ENCODE measurements at regions not wholly inside any gene's neighbourhood (a gene's known extent, or its start where the extent isn't known, plus 50 kb on each side); places are given as distances from the start of the nearest gene placed in this dataset.

GRCh38 chr1:65703853-65704252 is 88.8 kb upstream of the PDE4B start:
- Mint-ChIP-seq H3K27ac (no peak overlapping the region), H3K9me3 (no peaks in the 10 kb centered on the region), H3K4me1 (ENCODE audit: low read depth) (no peaks in the 10 kb centered on the region), H3K27me3 (peaks cover 15% of the 10 kb centered on the region), H3K36me3 (ENCODE audit: low read depth) (no peaks in the 10 kb centered on the region), H3K4me3 (no peak overlapping the region)

GRCh38 chr1:65704318-65704717 is 88.4 kb upstream of the PDE4B start:
- H3K36me3 Mint-ChIP-seq (ENCODE audit: low read depth), result no peaks in the 10 kb centered on the region
- no peak overlapping the region for H3K27ac Mint-ChIP-seq
- no peak overlapping the region for H3K4me3 Mint-ChIP-seq
- H3K4me1 Mint-ChIP-seq (ENCODE audit: low read depth), result no peaks in the 10 kb centered on the region
- peaks cover 19% of the 10 kb centered on the region for H3K27me3 Mint-ChIP-seq
- H3K9me3 Mint-ChIP-seq, result no peaks in the 10 kb centered on the region

GRCh38 chr1:65717815-65718454 is 74.8 kb upstream of the PDE4B start:
- Mint-ChIP-seq H3K4me1 (ENCODE audit: low read depth) (no peaks in the 10 kb centered on the region), H3K27me3 (peaks cover 31% of the 10 kb centered on the region), H3K9me3 (no peaks in the 10 kb centered on the region), H3K36me3 (ENCODE audit: low read depth) (no peaks in the 10 kb centered on the region), H3K4me3 (no peak overlapping the region), H3K27ac (no peak overlapping the region)

- Mint-ChIP-seq H3K36me3 (ENCODE audit: low read depth) (no peaks in the 10 kb centered on the region), H3K9me3 (no peaks in the 10 kb centered on the region), H3K27ac (no peak overlapping the region), H3K27me3 (peaks cover 31% of the 10 kb centered on the region), H3K4me1 (ENCODE audit: low read depth) (no peaks in the 10 kb centered on the region), H3K4me3 (no peak overlapping the region)
These were observed 73.3 kb upstream of the PDE4B start for GRCh38 chr1:65719391-65719790.

- H3K4me3 Mint-ChIP-seq, result no peak overlapping the region
- H3K27me3 Mint-ChIP-seq, result peaks cover 25% of the 10 kb centered on the region
- no peak overlapping the region for H3K27ac Mint-ChIP-seq
- no peaks in the 10 kb centered on the region for H3K4me1 Mint-ChIP-seq (ENCODE audit: low read depth)
- no peaks in the 10 kb centered on the region for H3K36me3 Mint-ChIP-seq (ENCODE audit: low read depth)
- H3K9me3 Mint-ChIP-seq, result no peaks in the 10 kb centered on the region
These were observed 70.2 kb upstream of the PDE4B start for GRCh38 chr1:65722461-65722860.

GRCh38 chr1:65724151-65724550 is 68.5 kb upstream of the PDE4B start:
- Mint-ChIP-seq H3K4me1 (ENCODE audit: low read depth) (no peaks in the 10 kb centered on the region), H3K27me3 (peaks cover 22% of the 10 kb centered on the region), H3K36me3 (ENCODE audit: low read depth) (no peaks in the 10 kb centered on the region), H3K27ac (no peak overlapping the region), H3K4me3 (no peak overlapping the region), H3K9me3 (no peaks in the 10 kb centered on the region)

GRCh38 chr1:65725064-65725463 is 67.6 kb upstream of the PDE4B start:
- no peaks in the 10 kb centered on the region for H3K4me1 Mint-ChIP-seq (ENCODE audit: low read depth)
- H3K27me3 Mint-ChIP-seq, result peaks cover 22% of the 10 kb centered on the region
- H3K36me3 Mint-ChIP-seq (ENCODE audit: low read depth), result no peaks in the 10 kb centered on the region
- no peak overlapping the region for H3K27ac Mint-ChIP-seq
- no peaks in the 10 kb centered on the region for H3K9me3 Mint-ChIP-seq
- H3K4me3 Mint-ChIP-seq, result no peak overlapping the region

- Mint-ChIP-seq H3K36me3 (ENCODE audit: low read depth) (no peaks in the 10 kb centered on the region), H3K27ac (no peak overlapping the region), H3K9me3 (no peaks in the 10 kb centered on the region), H3K4me3 (no peak overlapping the region), H3K27me3 (peaks cover 16% of the 10 kb centered on the region), H3K4me1 (ENCODE audit: low read depth) (no peaks in the 10 kb centered on the region)
These were observed 64.2 kb upstream of the PDE4B start for GRCh38 chr1:65728504-65728903.

- Mint-ChIP-seq H3K36me3 (ENCODE audit: low read depth) (no peaks in the 10 kb centered on the region), H3K4me3 (no peak overlapping the region), H3K9me3 (no peaks in the 10 kb centered on the region), H3K27ac (no peak overlapping the region), H3K27me3 (peaks cover 16% of the 10 kb centered on the region), H3K4me1 (ENCODE audit: low read depth) (no peaks in the 10 kb centered on the region)
These were observed 63.4 kb upstream of the PDE4B start for GRCh38 chr1:65729259-65729658.

- Mint-ChIP-seq H3K27me3 (peaks cover 7% of the 10 kb centered on the region), H3K9me3 (peaks cover 5% of the 10 kb centered on the region), H3K4me1 (ENCODE audit: low read depth) (no peaks in the 10 kb centered on the region)
These were observed 57.7 kb upstream of the PDE4B start for GRCh38 chr1:65734979-65735378.

GRCh38 chr1:65741993-65742392 is 50.7 kb upstream of the PDE4B start:
- peaks cover 15% of the 10 kb centered on the region for H3K9me3 Mint-ChIP-seq
- H3K4me1 Mint-ChIP-seq (ENCODE audit: low read depth), result no peaks in the 10 kb centered on the region
- no peaks in the 10 kb centered on the region for H3K36me3 Mint-ChIP-seq (ENCODE audit: low read depth)
- no peak overlapping the region for H3K4me3 Mint-ChIP-seq
- no peak overlapping the region for H3K27ac Mint-ChIP-seq
- peaks cover 17% of the 10 kb centered on the region for H3K27me3 Mint-ChIP-seq

More at GRCh38 chr1:65734979-65735378, 57.7 kb upstream of the PDE4B start:
- Mint-ChIP-seq H3K36me3 (ENCODE audit: low read depth) (no peaks in the 10 kb centered on the region), H3K27ac (no peak overlapping the region), H3K4me3 (no peak overlapping the region)
